HG03442 (cell line): ENCODE measurements at regions not wholly inside any gene's neighbourhood (a gene's known extent, or its start where the extent isn't known, plus 50 kb on each side); places are given as distances from the start of the nearest gene placed in this dataset.
"Not testable (repeated sequence)": the region's sequence is repeated elsewhere in the genome, so short reads cannot be mapped to it uniquely, and the experiment has no call there.

ENCODE experiments used
- ATAC-seq: cut with Tn5 transposase; IDR thresholded peaks from one replicate; pipeline ENCODE4 v1.9.1; 2021; ENCODE audit warnings: mild to moderate bottlenecking, moderate library complexity; ENCODE audit not compliant: unreplicated experiment

- no peak for ATAC-seq
Measured at GRCh38 chr15:96124436-96124835, 206.1 kb upstream of the NR2F2 start.

GRCh38 chr15:96125721-96126415, 204.6 kb upstream of the NR2F2 start:
- no peak for ATAC-seq

- no peak for ATAC-seq
Measured at GRCh38 chr15:96126859-96127258, 203.6 kb upstream of the NR2F2 start.

- ATAC-seq, result no peak
Measured at GRCh38 chr15:96130734-96131133, 199.8 kb upstream of the NR2F2 start.

- ATAC-seq, result no peak
Measured at GRCh38 chr15:96132126-96132525, 198.4 kb upstream of the NR2F2 start.

- no peak for ATAC-seq
Measured at GRCh38 chr15:96135166-96136093, 195.1 kb upstream of the NR2F2 start.

GRCh38 chr15:96138985-96139384, 191.5 kb upstream of the NR2F2 start:
- no peak for ATAC-seq

- no peak for ATAC-seq
Measured at GRCh38 chr15:96142498-96142897, 188.0 kb upstream of the NR2F2 start.

- ATAC-seq, result no peak
Measured at GRCh38 chr15:96144734-96145133, 185.8 kb upstream of the NR2F2 start.

- ATAC-seq, result no peak
Measured at GRCh38 chr15:96146726-96147125, 183.8 kb upstream of the NR2F2 start.

- no peak for ATAC-seq
Measured at GRCh38 chr15:96147267-96147666, 183.2 kb upstream of the NR2F2 start.

- no peak for ATAC-seq
Measured at GRCh38 chr15:96150254-96150653, 180.2 kb upstream of the NR2F2 start.

GRCh38 chr15:96151749-96152148, 178.8 kb upstream of the NR2F2 start:
- not testable (repeated sequence) for ATAC-seq

GRCh38 chr15:96153929-96154328, 176.6 kb upstream of the NR2F2 start:
- ATAC-seq, result no peak

GRCh38 chr15:96158938-96159337, 171.6 kb upstream of the NR2F2 start:
- no peak for ATAC-seq

GRCh38 chr15:96160269-96160668, 170.2 kb upstream of the NR2F2 start:
- ATAC-seq, result no peak

GRCh38 chr15:96160800-96161199, 169.7 kb upstream of the NR2F2 start:
- ATAC-seq, result no peak

- no peak for ATAC-seq
Measured at GRCh38 chr15:96162322-96162721, 168.2 kb upstream of the NR2F2 start.

GRCh38 chr15:96165081-96165480, 165.4 kb upstream of the NR2F2 start:
- no peak for ATAC-seq

- no peak for ATAC-seq
Measured at GRCh38 chr15:96165775-96166174, 164.7 kb upstream of the NR2F2 start.

- ATAC-seq, result no peak
Measured at GRCh38 chr15:96166223-96167200, 164.0 kb upstream of the NR2F2 start.
